ENCODE measurements at regions not wholly inside any gene's neighbourhood (a gene's known extent, or its start where the extent isn't known, plus 50 kb on each side); places are given as distances from the start of the nearest gene placed in this dataset.

GRCh38 chr6:16078064-16078463, 50.8 kb upstream of the MYLIP start:
- no peak for DNase-seq (ENCODE audit: low read depth in 2 of 2)

GRCh38 chr6:16069671-16070070, 59.2 kb upstream of the MYLIP start:
- DNase-seq (ENCODE audit: low read depth in 2 of 2), result no peak

DNA sequence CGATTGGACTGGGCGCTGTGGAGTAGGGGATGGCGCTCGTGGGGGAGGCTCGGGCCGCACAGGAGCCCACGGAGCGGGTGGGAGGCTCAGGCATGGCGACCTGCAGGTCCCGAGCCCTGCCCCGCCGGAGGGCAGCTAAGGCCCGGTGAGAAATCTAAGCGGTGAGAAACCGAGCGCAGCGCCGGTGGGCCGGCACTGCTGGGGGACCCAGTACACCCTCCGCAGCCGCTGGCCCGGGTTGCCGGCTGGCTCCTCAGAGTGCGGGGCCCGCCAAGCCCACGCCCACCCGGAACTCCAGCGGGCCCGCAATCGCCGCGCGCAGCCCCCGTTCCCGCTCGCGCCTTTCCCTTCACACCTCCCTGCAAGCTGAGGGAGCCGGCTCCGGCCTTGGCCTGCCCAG, 59.7 kb upstream of the MYLIP start:
- DNase-seq (ENCODE audit: low read depth in 2 of 2), result no peak

DNA sequence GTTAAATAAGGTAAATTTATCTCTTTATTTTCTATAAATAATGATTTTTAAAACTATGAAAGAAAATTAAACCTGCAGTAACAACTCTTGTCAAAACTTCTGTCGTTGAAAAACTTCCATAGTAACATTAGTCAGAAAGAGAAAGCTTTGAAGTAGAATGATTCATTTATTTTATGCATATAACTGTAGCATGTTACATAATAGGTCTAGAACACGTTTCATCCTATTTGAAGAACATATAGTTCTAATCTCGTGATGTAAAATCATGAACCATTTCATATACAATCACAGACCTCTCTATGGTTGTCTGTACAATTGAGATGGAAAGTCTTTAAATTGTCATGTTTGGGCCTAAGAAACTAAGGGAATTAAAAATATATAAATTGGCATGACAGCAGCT, 61.3 kb upstream of the MYLIP start:
- DNase-seq (ENCODE audit: low read depth in 2 of 2), result no peak

DNA sequence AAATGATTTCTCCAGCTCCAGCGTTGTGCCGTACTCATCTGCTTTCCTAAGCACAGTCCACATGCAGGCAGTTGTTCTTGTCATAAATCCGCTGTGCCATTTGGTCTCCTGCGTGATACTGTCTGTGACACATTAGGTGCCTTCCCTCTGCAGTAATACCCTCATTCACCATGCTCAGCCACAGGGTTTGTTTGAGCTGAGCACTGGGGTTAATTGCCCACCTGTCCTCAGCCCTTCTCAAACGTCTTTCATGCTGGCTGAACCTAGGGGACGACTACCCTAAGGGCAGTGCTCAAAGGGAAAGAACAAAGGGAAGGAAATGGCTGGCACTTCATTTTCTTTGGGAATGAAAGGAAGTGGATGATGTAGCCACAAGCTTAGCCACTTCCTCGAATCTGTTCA, 64.2 kb upstream of the MYLIP start:
- DNase-seq (ENCODE audit: low read depth in 2 of 2), result no peak

GRCh38 chr6:16063580-16063979, 65.3 kb upstream of the MYLIP start:
- DNase-seq (ENCODE audit: low read depth in 2 of 2), result no peak

DNA sequence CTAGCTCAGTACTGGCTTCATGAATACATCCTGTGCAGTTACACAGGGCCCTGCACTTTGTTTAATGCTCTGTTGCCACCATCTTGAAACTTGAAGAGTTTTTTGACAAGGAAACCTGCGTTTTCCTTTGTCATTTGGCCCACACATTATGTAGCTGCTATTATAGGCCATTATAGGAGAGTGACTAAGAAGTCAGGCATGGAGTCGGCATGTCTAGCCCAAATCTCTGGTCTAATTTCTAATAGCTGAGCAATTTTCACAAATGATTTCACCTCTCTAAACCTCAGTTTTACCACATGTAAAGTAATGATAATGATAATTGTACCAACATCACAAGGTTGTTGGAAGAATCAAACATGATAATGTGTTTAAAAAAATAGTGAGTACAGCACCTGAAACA, 67.1 kb upstream of the MYLIP start:
- DNase-seq (ENCODE audit: low read depth in 2 of 2), result no peak

DNA sequence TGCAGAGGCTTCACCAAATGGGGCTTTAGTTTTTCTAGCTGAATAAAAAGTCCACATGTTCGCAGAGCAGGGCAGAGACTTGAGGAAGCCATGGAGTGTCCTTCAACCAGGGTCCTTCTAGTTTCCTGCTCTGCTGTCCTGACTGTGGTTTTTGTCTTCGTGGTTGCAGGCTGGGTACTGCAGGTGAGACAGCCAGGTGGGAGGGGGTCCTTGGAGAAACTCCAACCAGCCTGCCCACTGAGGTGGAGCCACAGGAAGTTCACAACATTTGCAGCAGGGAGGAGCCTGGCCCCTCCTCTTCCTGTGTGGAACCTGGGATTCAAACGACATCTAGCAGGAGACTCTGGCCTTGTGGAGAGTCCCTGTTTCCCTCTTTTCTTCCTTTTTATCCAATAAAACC, 68.8 kb upstream of the MYLIP start:
- no peak for DNase-seq (ENCODE audit: low read depth in 2 of 2)

- no peak for DNase-seq (ENCODE audit: low read depth in 2 of 2)
Measured at GRCh38 chr6:16059496-16059895, 69.4 kb upstream of the MYLIP start.

DNA sequence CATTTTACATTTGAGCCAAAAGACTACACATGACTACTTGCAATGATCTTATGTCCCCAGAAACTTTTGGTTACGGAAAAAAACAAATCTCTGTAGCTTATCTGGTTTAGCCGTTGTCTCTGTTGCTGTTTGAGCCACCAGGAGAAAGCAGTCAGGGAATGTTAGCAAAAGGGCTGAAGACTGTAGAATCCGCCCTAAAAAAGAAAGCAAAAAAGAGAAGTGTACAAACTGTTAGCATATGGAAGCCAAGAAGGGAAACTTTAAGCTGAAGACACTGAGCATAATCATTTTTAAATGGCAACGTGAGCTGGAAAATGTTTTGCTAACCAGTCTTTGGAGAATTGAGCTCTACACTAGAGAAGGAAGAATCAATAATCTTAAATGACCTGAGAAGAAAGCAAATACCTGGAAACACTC, 69.9 kb upstream of the MYLIP start:
- DNase-seq (ENCODE audit: low read depth in 2 of 2), result no peak

GRCh38 chr6:16058201-16058928, 70.5 kb upstream of the MYLIP start:
- DNase-seq (ENCODE audit: low read depth in 2 of 2), result no peak

DNA sequence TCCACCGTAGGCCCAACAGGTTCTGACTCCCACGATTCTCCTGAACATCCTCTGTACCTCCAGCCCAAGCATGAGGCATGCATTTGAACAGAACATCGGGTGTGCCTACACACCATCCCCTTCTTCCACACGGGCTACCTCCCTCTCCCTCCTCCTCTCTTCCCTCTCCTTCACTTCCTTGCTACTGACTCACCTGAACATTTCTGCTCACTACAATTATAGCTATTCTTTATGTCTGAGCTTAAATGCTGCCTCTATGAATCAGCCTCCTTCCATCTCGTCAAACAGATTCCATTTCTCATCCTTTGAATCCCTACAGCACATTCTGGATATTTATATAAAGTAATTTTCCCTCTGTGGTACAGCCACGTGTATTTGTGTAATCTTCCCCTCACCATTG, 71.4 kb upstream of the MYLIP start:
- DNase-seq (ENCODE audit: low read depth in 2 of 2), result no peak

GRCh38 chr6:16056263-16056870, 72.5 kb upstream of the MYLIP start:
- DNase-seq (ENCODE audit: low read depth in 2 of 2), result no peak

DNA sequence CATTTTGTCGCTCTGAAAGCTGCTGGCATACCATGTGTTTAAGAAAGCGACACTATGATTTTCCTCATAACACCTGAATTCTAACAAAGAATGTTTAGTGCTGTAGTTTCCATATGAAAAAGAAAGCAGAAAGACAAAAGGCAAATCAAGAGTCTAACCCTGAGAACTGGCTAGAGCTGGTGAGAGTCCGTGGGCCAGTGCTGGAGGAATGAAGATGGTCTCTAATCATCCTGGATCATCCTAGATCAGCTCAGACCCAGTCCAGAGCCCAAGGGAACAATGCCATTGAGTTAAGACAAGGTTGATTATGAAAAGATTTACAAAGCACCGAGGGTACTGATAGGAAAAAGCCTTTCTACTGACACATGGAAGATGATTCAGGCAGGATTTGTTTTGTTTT, 73.0 kb upstream of the MYLIP start:
- no peak for DNase-seq (ENCODE audit: low read depth in 2 of 2)

DNA sequence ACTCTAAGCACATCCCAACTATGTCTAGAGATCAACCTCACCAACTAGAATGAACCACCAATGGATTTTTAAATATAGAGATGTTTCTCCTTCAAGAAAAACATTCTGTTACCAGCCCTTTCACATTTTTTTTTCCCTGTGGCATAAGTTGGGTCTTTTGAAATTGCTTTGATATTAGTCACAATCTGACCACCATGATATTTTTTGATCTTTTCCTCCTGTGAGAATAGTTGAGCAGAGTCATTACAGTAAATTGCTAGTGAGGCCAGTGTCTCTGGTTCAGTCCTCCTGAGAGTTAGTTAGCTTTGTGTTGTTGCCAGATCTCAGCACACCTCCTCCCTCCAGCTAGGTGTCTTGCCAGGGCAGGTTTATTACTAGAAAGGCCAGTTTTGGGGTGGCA, 79.7 kb upstream of the MYLIP start:
- DNase-seq (ENCODE audit: low read depth in 2 of 2), result peak; percentile 15 to 24

- no peak for DNase-seq (ENCODE audit: low read depth in 2 of 2)
Measured at GRCh38 chr6:16048221-16048620, 80.7 kb upstream of the MYLIP start.

- no peak for DNase-seq (ENCODE audit: low read depth in 2 of 2)
Measured at GRCh38 chr6:16047435-16047990, 81.4 kb upstream of the MYLIP start.

- peak in 1 of 2 experiments; percentile 10 for DNase-seq (ENCODE audit: low read depth in 2 of 2)
Measured at GRCh38 chr6:16045238-16045637, 83.6 kb upstream of the MYLIP start.

GRCh38 chr6:16044211-16044643, 84.7 kb upstream of the MYLIP start:
- no peak for DNase-seq (ENCODE audit: low read depth in 2 of 2)

DNA sequence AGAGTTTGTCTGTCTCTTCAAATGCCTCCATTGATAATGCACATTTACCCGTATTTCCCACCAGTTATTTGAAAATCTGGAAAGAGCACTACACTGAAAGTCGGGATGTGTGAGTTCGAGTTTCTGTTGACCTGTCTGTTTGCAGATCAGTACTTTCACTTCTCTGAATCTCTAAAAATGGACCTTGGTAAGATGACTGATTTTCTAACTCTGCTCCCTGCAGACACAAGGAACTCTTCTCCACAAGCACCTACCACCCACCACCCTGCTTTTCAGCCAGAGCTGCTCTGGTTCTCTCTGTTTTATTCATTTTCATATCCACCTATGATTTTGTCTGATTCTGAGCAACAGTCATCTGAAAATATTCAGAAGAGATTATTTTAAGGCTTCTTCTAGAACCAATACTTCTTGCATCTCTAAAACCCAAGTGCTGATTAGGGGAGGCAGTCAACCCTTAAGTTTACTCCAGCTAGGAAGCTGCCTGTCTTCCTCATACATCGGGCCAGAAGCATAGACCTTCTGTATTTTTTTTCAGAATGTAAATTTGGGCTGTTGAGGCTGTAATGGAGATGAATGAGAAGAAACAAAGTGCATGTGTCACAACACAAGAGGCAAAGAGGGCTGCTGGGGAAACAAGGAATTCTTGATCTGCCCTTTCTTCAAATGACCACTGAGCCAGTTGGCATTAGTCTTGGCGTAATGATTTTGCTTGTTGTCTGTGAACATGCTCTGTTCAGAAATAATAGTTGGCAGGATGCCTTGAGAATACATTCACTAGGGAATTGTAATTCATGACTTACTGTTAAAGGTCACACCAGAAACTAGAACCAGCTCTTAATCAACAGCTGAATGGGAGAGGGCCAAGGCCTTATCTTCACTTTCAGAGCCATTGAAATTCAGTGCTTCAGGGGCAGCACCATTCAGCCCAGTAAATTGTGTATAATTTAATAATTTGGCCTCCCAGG, 85.4 kb upstream of the MYLIP start:
- DNase-seq (ENCODE audit: low read depth in 2 of 2), result no peak

- no peak for DNase-seq (ENCODE audit: low read depth in 2 of 2)
Measured at GRCh38 chr6:16042751-16043150, 86.1 kb upstream of the MYLIP start.

GRCh38 chr6:16041327-16041726, 87.6 kb upstream of the MYLIP start:
- DNase-seq (ENCODE audit: low read depth in 2 of 2), result no peak

All from fibroblast of skin of left quadriceps (primary cell).